Activated CD4-positive, alpha-beta memory T cell treated with anti-CD3 and anti-CD28 coated beads for 36 hours (primary cell): ENCODE measurements at regions not wholly inside any gene's neighbourhood (a gene's known extent, or its start where the extent isn't known, plus 50 kb on each side); places are given as distances from the start of the nearest gene placed in this dataset.

Experiments
- CTCF ChIA-PET: fragments of 350-600 bp; sonication (Branson Sonifier 250); formaldehyde crosslinking; loops from one replicate; lab custom pipeline; 2021; ENCODE audit warnings: antibody characterized with exemption, inconsistent platforms; lab: Charles Lee
- POLR2A ChIA-PET: fragments of 350-600 bp; sonication (Branson Sonifier 250); formaldehyde crosslinking; loops from one replicate; lab custom pipeline; 2021; ENCODE audit warnings: antibody characterized with exemption; lab: Charles Lee
- DNase-seq: peaks from one replicate; pipeline ENCODE4 v3.0.0-alpha.2; 2020
- H3K27ac Mint-ChIP-seq: one replicate; pipeline ENCODE4 v1.8.0; 2021; ENCODE audit warnings: mixed read lengths
- H3K27me3 Mint-ChIP-seq: one replicate; pipeline ENCODE4 v1.8.0; 2021; ENCODE audit warnings: mixed read lengths
- H3K36me3 Mint-ChIP-seq: one replicate; pipeline ENCODE4 v1.8.0; 2021; ENCODE audit warnings: mixed read lengths
- H3K4me1 Mint-ChIP-seq: one replicate; pipeline ENCODE4 v1.8.0; 2021; ENCODE audit warnings: low read depth, mixed read lengths
- H3K4me3 Mint-ChIP-seq: one replicate; pipeline ENCODE4 v1.8.0; 2021; ENCODE audit warnings: mild to moderate bottlenecking, mixed read lengths
- H3K9me3 Mint-ChIP-seq: one replicate; pipeline ENCODE4 v1.8.0; 2021; ENCODE audit warnings: mixed read lengths
- intact Hi-C: fragments of 100-400 bp; cut with micrococcal nuclease; formaldehyde crosslinking; loops from one replicate; pipeline ENCODE4 v1.15.1; 2023

DNA sequence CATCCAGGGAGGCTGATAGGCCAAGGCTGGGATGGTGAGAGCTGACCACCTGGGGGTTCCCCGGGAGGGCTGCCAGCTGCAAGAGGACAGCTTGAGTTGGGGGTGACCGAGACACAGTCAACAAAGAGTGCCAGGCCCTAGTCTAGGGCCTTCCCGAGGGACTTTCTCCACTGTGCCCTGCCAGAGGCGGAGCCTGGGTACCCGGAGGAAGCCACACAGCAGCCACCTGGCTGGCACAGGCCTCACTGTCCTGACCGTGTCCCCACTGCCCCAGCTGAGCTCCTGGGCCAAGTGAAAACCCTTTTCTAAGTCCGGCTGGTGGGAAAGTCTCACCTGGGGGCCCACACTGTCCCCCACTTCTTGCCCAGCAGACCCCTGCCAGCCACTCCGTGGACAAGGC lies 71.9 kb upstream of the GSE1 start:
- no peak overlapping the region for H3K27ac Mint-ChIP-seq
- H3K4me1 Mint-ChIP-seq: no peaks in the 10 kb centered on the region
- peaks cover 10% of the 10 kb centered on the region for H3K9me3 Mint-ChIP-seq
- no peak for DNase-seq
- no peaks in the 10 kb centered on the region for H3K36me3 Mint-ChIP-seq
- CTCF ChIA-PET: no interaction called here
- no peak overlapping the region for H3K4me3 Mint-ChIP-seq
- POLR2A ChIA-PET: no interaction called here
- intact Hi-C loops: no loop called here
- H3K27me3 Mint-ChIP-seq: no peaks in the 10 kb centered on the region

DNA sequence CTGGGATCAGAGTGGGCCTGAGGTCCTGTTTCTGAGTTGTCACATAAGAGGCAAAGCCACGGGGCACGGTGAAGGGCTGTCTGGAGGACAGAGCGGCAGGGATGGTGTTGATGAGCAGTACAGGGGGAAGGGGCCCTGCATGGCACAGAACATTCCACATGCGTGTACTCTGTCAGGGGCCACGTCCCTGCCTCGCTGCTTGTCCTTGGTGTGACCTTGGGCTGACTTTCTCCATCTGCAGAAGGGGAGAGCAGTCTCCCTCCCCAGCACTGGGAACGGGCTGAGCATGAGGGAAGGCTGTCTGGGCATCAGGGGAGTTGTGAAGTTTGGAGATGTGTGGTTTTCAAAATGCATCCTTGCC lies 71.5 kb upstream of the GSE1 start:
- CTCF ChIA-PET: no interaction called here
- no peaks in the 10 kb centered on the region for H3K4me1 Mint-ChIP-seq
- peaks cover 10% of the 10 kb centered on the region for H3K9me3 Mint-ChIP-seq
- H3K27me3 Mint-ChIP-seq: no peaks in the 10 kb centered on the region
- DNase-seq: no peak
- intact Hi-C loops: no loop called here
- H3K27ac Mint-ChIP-seq: no peak overlapping the region
- H3K36me3 Mint-ChIP-seq: no peaks in the 10 kb centered on the region
- no peak overlapping the region for H3K4me3 Mint-ChIP-seq
- POLR2A ChIA-PET: no interaction called here

DNA sequence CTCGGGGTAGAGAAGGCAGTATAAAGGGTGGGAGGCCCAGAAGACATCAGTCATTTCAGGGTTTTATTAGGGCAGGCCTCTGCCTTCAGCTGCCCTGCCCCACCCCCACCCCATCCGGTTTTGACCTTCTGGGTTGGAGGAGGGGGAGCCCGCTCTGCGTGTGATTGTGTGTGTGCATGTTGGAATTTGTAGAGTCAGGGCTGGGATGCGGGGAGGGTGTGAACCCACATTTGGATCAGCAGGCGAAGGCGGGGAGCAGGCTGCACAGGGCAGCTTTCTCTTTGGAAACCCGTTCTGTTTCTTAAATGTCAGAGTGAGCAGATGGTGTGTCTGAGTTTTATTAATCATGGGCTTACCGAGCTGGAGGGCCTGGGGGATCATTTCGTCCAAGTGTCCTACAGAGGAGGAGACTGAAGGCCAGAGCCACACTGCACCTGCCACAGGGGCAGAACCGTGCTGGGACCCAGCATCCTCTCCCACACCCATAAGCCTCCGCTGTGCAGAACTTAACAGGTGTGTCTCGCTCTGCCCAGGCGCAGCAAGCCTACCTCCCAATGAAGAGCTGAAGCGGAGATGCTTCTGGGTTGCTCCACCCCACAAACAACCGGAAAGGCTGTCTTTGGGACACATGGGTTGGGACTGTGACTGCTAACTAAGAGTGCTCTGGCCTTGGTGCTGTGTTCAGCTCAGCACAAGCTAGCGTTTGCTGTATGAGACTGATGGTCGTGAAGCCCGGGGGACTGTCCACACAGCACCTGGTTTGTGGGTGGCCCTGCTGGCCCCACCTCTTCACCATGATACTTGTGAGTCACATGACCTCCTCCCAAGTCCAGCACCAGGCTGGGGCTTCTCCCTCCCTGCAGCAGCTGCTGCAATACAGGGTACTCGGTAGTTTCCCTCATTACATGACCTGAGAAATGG lies 70.9 kb upstream of the GSE1 start:
- peaks cover 10% of the 10 kb centered on the region for H3K9me3 Mint-ChIP-seq
- H3K4me3 Mint-ChIP-seq: no peak overlapping the region
- no peaks in the 10 kb centered on the region for H3K36me3 Mint-ChIP-seq
- DNase-seq: no peak
- H3K4me1 Mint-ChIP-seq: no peaks in the 10 kb centered on the region
- no peaks in the 10 kb centered on the region for H3K27me3 Mint-ChIP-seq
- no peak overlapping the region for H3K27ac Mint-ChIP-seq
- CTCF ChIA-PET: no interaction called here
- POLR2A ChIA-PET: no interaction called here
- intact Hi-C loops: no loop called here

DNA sequence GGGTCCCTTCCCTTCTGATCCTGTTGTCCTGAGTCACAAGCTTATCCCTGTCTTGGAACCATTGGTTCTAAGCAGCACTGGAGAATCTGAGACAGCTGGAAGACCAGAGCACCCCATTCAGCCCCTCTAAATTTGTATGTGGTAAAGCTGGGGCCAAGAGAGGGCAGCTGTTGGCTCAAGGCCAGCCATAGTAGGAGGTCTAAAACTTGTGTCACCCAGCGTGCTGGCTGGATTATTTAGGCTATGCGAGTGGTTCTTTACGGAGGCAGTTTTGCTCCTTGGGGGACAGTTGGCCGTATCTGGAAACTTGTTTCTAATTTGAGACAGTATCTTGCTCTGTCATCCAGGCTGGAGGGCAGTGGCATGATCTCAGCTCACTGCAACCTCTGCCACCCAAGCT lies 69.6 kb upstream of the GSE1 start:
- Mint-ChIP-seq H3K36me3 (no peaks in the 10 kb centered on the region), H3K4me1 (no peaks in the 10 kb centered on the region), H3K9me3 (peaks cover 10% of the 10 kb centered on the region), H3K27ac (no peak overlapping the region), H3K4me3 (no peak overlapping the region), H3K27me3 (no peaks in the 10 kb centered on the region)
- no peak for DNase-seq
- ChIA-PET CTCF (no interaction called here), POLR2A (no interaction called here)
- intact Hi-C loops: no loop called here

DNA sequence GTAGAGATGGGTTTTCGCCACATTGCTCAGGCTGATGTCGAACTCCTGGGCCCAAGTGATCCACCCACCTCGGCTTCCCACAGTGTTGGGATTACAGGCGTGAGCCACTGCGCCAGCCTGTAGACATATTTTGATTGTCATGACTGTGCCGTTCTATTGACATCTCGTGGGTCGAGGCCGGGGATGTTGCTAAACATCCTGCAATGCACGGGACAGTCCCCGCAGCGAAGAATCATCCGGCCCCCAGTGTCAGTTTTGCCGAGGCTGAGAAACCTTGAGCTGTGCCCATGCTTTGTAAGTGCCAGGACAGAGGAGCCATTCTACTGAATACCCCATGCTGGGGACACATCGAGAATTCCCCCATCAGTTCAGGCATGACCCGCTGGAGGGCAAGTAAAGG lies 69.1 kb upstream of the GSE1 start:
- Mint-ChIP-seq H3K36me3 (no peaks in the 10 kb centered on the region), H3K27ac (no peak overlapping the region), H3K4me1 (no peaks in the 10 kb centered on the region), H3K4me3 (no peak overlapping the region), H3K9me3 (peaks cover 10% of the 10 kb centered on the region), H3K27me3 (no peaks in the 10 kb centered on the region)
- DNase-seq: no peak
- POLR2A ChIA-PET: no interaction called here
- CTCF ChIA-PET: no interaction called here
- intact Hi-C loops: no loop called here

DNA sequence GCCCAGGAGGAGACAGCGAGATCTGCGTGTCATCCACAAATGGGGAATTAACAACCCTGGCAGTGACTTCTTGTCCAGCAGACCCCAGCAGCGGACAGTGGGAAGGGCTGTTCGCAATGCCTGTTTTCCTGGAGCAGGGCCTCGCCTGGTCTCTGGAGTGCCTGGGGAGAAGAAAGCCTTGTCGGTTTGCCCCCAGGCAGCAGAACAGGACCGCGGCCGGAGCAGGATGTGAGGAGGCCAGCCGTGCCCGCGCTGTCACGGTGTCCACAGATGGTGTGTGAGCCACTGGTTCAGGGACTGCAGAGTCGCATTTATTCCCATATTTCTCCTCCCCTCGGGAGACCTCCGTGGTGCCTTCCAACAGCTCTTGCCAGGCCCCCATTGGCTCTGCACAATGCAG lies 68.5 kb upstream of the GSE1 start:
- intact Hi-C loops: no loop called here
- ChIA-PET CTCF (no interaction called here), POLR2A (no interaction called here)
- Mint-ChIP-seq H3K27me3 (no peaks in the 10 kb centered on the region), H3K27ac (no peak overlapping the region), H3K4me1 (no peaks in the 10 kb centered on the region), H3K4me3 (no peak overlapping the region), H3K36me3 (no peaks in the 10 kb centered on the region), H3K9me3 (peaks cover 6% of the 10 kb centered on the region)
- no peak for DNase-seq

DNA sequence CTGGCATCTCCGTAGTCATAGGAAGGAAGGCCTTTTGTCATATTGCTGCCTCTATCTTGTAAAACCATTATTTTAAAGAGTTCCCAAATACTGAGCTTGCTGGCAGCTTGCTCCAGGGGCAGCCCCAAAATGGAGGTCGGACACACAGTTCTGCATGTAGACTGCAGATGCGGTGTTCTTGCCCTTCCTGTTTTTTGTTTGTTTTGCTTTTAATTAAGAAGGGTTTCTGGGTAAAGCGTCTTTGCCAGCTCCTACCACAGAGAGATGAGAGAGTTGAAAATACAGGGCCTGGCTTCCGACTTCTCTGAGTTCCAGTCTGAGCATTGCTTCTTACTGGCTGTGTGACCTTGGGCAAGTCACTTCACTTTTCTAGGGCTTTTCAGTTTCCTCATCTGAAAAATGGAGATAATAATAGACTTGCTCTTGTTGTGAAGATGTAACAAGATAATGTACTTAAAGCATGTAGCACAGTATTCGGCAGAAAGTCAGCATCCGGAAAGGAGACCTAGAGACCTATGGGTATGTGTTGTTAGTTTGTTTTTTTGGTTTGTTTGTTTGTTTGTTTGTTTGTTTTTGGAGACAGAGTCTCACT lies 67.8 kb upstream of the GSE1 start:
- ChIA-PET CTCF (interaction anchor here (1.4 kb wide), 1 partner anchor 16 kb away, joined by 4 read pairs; no protein-coding TSS in a partner anchor), POLR2A (interaction anchor here (1.2 kb wide), 1 partner anchor 8 kb away, joined by 3 read pairs; no protein-coding TSS in a partner anchor)
- Mint-ChIP-seq H3K27ac (no peak overlapping the region), H3K4me3 (no peak overlapping the region), H3K27me3 (no peaks in the 10 kb centered on the region), H3K9me3 (no peaks in the 10 kb centered on the region), H3K4me1 (no peaks in the 10 kb centered on the region), H3K36me3 (no peaks in the 10 kb centered on the region)
- DNase-seq: no peak
- intact Hi-C loops: no loop called here

DNA sequence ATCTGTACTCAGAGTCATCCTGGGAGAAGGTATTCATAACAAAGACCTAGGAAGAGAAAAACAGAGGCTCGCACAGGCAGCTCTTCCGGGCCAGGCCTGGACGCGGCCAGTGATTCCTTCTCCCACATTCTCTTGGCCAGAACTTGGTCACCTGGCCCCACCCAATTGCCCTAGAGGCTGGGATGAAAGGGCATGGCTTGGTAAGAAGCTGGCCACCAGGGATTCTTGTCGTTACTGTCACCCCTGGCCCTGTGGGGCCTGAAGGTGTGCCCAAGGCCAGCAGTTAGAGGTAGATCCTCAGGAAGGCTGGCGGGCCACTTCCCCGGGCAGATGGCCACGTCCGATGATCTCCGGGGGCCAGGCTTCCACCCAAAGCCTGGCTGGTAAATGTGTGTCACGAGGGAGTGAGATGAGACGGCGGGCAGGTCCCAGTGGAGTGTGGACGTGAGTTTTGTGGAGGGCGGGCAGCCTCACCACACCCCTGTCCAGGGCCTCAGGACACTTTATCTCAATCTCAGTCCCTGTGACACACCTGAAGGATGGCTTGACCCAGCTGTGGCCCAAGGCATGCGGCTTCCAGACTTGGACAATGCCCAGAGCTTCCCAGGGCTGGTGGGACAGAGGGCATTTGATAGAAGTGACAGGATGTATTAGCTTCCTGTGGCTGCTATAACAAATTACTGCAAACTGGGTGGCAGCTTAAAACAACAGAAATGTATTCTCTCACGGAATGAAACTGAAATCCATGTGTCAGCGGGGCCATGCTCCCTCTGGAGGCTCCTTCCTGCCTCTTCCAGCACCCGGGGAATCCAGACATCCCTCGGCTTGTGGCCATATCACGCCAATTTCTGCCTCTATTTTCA lies 66.3 kb upstream of the GSE1 start:
- H3K4me3 Mint-ChIP-seq: no peak overlapping the region
- H3K27me3 Mint-ChIP-seq: no peaks in the 10 kb centered on the region
- DNase-seq: no peak
- intact Hi-C loops: loop anchor here (1.0 kb wide), 1 partner anchor 12 kb away; no protein-coding TSS in a partner anchor
- CTCF ChIA-PET: interaction anchor here (0.9 to 1.4 kb wide), 2 partner anchors 10 to 18 kb away, joined by 3 to 4 read pairs; no protein-coding TSS in a partner anchor
- peaks cover 4% of the 10 kb centered on the region for H3K4me1 Mint-ChIP-seq
- H3K36me3 Mint-ChIP-seq: no peaks in the 10 kb centered on the region
- H3K9me3 Mint-ChIP-seq: no peaks in the 10 kb centered on the region
- POLR2A ChIA-PET: no interaction called here
- no peak overlapping the region for H3K27ac Mint-ChIP-seq

DNA sequence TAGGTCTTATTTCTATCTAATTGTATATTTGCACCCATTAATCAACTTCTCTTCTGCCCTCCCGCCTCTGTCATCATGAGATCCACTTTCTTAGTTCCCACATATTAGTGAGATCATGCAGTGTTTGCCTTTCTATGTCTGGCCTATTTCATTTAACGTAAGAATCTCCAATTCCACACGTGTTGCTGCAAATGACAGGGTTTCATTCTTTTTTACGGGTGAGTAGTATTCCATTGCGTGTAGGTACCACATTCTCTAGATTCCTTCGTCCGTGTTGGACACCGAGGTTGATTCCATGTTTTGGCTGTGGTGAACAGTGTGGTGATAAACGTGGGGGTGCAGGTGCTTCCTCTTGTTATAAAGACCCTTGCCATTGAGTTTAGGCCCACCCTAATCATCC lies 64.7 kb upstream of the GSE1 start:
- CTCF ChIA-PET: no interaction called here

DNA sequence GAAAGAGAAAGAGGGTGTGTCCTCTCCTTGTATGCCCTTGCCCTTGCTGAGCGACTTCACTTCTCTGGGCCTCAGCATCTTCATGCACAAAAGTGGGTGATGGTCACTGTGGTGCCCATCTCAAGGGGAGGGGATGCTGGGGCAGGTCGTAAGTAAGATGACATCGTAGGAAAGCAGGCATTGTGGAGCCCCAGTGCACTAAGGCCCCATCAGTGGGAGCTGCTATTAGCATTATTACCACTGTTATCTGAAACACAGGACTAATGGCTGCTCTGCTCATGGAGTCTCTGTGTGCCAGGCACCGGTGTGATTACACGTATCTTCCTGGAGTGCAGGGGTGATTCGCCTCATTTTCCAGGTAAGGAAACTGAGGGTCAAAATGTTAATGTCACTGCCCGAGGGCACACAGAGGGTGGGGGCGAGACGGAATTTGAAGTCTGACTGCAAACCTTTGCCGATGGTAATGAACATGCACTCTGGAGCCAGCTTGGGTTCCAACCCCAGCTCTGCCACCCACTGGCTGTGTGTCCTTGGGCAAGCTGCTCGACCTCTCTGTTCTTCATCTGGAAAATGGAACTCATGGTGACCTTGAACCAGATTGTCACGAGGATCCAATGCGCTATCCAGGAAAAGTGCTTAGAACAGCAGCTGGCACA lies 63.2 kb upstream of the GSE1 start:
- H3K27ac Mint-ChIP-seq: no peak overlapping the region

More for the DNA sequence above, 64.7 kb upstream of the GSE1 start:
- H3K27ac Mint-ChIP-seq: no peak overlapping the region
- POLR2A ChIA-PET: no interaction called here
- no peaks in the 10 kb centered on the region for H3K36me3 Mint-ChIP-seq
- no peaks in the 10 kb centered on the region for H3K27me3 Mint-ChIP-seq
- intact Hi-C loops: no loop called here
- peaks cover 8% of the 10 kb centered on the region for H3K4me1 Mint-ChIP-seq
- H3K9me3 Mint-ChIP-seq: no peaks in the 10 kb centered on the region
- no peak for DNase-seq
- no peak overlapping the region for H3K4me3 Mint-ChIP-seq

DNA sequence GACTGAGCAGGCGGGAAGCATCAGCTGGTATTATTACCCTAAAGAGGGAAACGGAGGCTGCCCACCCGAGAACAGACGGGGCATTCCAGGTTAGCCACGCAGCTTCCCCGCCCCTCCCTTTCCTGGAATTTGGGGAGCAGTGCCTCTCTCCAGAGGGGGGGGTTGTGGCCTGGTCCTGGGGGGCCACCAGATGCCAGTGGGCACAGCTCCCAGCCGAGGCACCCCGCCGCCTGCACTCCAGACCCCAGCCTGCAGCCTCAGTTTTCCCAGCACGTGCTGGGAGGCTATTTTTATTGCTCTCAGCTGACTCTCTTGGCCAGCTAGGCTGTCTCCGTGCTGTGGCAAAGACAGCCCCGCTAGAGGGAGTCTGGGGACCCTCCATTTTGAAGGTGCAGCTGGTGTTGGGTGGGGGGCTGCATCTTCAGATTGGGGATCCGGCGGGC lies 62.7 kb upstream of the GSE1 start:
- Mint-ChIP-seq H3K27me3 (no peaks in the 10 kb centered on the region), H3K4me3 (no peak overlapping the region), H3K4me1 (peaks cover 16% of the 10 kb centered on the region), H3K27ac (no peak overlapping the region), H3K9me3 (no peaks in the 10 kb centered on the region), H3K36me3 (peaks cover 2% of the 10 kb centered on the region)
- ChIA-PET CTCF (interaction anchor here (1.1 to 2.2 kb wide), 2 partner anchors 65 to 134 kb away, joined by 3 to 9 read pairs; no protein-coding TSS in a partner anchor), POLR2A (no interaction called here)
- intact Hi-C loops: loop anchor here (10.0 kb wide), 1 partner anchor 1834 kb away; the partner anchor contains the start of gene FBXO31
- no peak for DNase-seq

More for the DNA sequence above, 63.2 kb upstream of the GSE1 start:
- H3K36me3 Mint-ChIP-seq: peaks cover 2% of the 10 kb centered on the region
- POLR2A ChIA-PET: no interaction called here
- peaks cover 16% of the 10 kb centered on the region for H3K4me1 Mint-ChIP-seq
- no peak overlapping the region for H3K4me3 Mint-ChIP-seq
- CTCF ChIA-PET: interaction anchor here (1.1 to 2.2 kb wide), 2 partner anchors 66 to 134 kb away, joined by 3 to 9 read pairs; no protein-coding TSS in a partner anchor
- intact Hi-C loops: loop anchor here (10.0 kb wide), 1 partner anchor 1835 kb away; the partner anchor contains the start of gene FBXO31
- no peaks in the 10 kb centered on the region for H3K9me3 Mint-ChIP-seq
- no peaks in the 10 kb centered on the region for H3K27me3 Mint-ChIP-seq
- DNase-seq: no peak
